NT2/D1 (cell line): ENCODE measurements at regions not wholly inside any gene's neighbourhood (a gene's known extent, or its start where the extent isn't known, plus 50 kb on each side); places are given as distances from the start of the nearest gene placed in this dataset.
"Not testable (repeated sequence)": the region's sequence is repeated elsewhere in the genome, so short reads cannot be mapped to it uniquely, and the experiment has no call there.

ENCODE experiments used
- DNase-seq: peaks from one replicate; pipeline ENCODE4 v3.0.0-alpha.2; 2011; ENCODE audit warnings: low read depth, low spot score
- H3K27me3 ChIP-seq: 2 replicates; pipeline ENCODE4 v1.6.0; 2011; ENCODE audit warnings: mild to moderate bottlenecking; ENCODE audit not compliant: insufficient read length, insufficient read depth
- H3K36me3 ChIP-seq: 2 replicates; pipeline ENCODE4 v1.6.1; 2011; ENCODE audit warnings: mild to moderate bottlenecking, low read length, mixed read lengths; ENCODE audit not compliant: insufficient read depth, insufficient read length
- H3K4me1 ChIP-seq: 2 replicates; pipeline ENCODE4 v1.5.1; 2011; ENCODE audit not compliant: insufficient read depth, insufficient read length
- H3K4me3 ChIP-seq: 2 replicates; pipeline ENCODE4 v1.5.1; 2011; ENCODE audit warnings: low read depth; ENCODE audit not compliant: insufficient read length
- H3K9ac ChIP-seq: 2 replicates; pipeline ENCODE4 v1.6.0; 2011; ENCODE audit warnings: low read depth; ENCODE audit not compliant: insufficient read length
- H3K9me3 ChIP-seq: 2 replicates; pipeline ENCODE4 v1.5.1; 2011; ENCODE audit warnings: mild to moderate bottlenecking, low read length; ENCODE audit not compliant: insufficient read depth
- SUZ12 ChIP-seq: IDR thresholded peaks from 2 replicates; pipeline ENCODE4 v1.6.1; 2011; ENCODE audit not compliant: insufficient read length, insufficient read depth; ENCODE audit errors: extremely low read depth
- YY1 ChIP-seq: IDR thresholded peaks from 2 replicates; pipeline ENCODE4 v1.6.1; 2011; ENCODE audit not compliant: insufficient read length, insufficient read depth
- ZNF274 ChIP-seq: IDR thresholded peaks from 2 replicates; pipeline ENCODE4 v1.6.1; 2011; ENCODE audit warnings: mild to moderate bottlenecking, low read depth, low read length

DNA sequence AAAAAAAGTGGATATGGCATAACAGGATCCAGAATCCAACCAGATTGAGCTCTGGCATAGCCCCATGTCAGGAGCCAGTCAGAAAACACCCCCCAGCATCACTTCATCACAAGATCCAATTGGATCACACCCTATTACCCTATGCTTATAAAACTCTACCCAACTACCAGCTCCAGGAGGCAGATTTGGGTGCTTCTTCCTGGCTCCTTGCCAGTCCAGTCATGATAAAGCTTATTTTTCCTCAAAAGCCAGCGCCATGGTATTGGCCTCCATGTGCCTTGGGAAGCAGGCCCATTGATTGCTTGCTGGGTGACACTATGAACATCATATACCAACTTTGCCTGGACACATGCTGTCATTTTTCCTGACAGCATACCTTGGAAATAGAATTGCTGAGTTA, 281.4 kb upstream of the MKLN1 start:
- no peaks in the 10 kb centered on the region for H3K36me3 ChIP-seq
- H3K27me3 ChIP-seq = no peaks in the 10 kb centered on the region
- H3K4me1 ChIP-seq = no peaks in the 10 kb centered on the region
- no peak for TF ChIP-seq YY1
- TF ChIP-seq SUZ12 = no peak
- no peak for TF ChIP-seq ZNF274
- no peaks in the 10 kb centered on the region; the same call in 1 of the 2 replicates for H3K9me3 ChIP-seq
- no peak overlapping the region for H3K9ac ChIP-seq
- no peak for DNase-seq
- no peak overlapping the region for H3K4me3 ChIP-seq

DNA sequence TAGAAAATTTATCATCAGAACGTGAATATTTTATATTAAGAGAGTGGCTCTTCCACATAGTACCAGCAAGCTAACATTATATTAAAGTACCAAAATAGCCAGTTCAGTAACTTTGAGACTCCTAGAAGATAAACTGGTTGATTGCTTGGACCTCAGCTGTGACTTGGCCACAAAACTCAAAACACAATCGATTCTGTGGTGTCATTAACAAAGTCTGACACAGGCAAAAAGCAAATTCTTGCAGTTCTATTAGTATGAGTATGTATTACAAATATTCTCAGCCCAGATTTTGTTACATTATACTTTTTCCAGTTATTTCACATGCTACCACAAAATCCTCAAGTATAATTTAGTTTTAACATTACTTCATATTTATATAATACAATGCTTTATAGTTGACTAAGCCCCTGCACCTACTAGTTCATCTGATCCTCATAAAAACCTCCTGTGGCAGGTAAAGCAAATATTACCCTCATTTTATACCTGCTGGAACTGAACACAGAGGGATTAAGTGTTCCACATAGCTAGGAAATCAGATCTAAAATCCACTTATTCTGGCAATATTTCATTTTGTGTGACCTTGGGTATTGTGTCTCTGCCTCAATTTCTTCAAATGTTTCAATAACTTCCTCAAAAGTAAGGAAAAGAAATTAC, 279.9 kb upstream of the MKLN1 start:
- H3K27me3 ChIP-seq = no peaks in the 10 kb centered on the region
- DNase-seq = no peak
- H3K36me3 ChIP-seq = no peaks in the 10 kb centered on the region
- no peak overlapping the region for H3K9ac ChIP-seq
- H3K4me1 ChIP-seq = no peaks in the 10 kb centered on the region
- H3K4me3 ChIP-seq = no peak overlapping the region
- no peaks in the 10 kb centered on the region; the same call in 1 of the 2 replicates for H3K9me3 ChIP-seq
- TF ChIP-seq YY1 = no peak
- TF ChIP-seq ZNF274 = no peak
- TF ChIP-seq SUZ12 = no peak

DNA sequence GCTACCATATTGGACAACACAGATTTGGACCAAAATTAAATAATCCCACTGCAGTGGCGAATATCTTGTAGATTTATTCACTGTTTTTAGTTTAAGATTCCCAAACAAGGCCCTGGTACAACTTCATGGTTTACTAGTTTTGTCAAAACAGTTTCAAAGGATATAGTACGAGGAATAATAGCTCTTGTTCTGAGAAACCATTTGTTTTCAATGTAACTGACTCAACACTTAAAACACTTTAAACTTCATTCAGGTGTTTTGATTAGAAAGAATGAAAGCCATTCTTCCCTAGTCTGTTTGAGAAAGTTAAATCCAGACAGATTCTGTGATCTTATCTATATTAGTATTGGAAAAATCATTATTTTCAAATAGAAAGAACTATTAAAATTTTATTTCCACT, 276.4 kb upstream of the MKLN1 start:
- TF ChIP-seq YY1 (no peak), ZNF274 (no peak), SUZ12 (no peak)
- no peaks in the 10 kb centered on the region for H3K9me3 ChIP-seq
- H3K9ac ChIP-seq = no peak overlapping the region
- H3K36me3 ChIP-seq = no peaks in the 10 kb centered on the region
- no peak for DNase-seq
- no peaks in the 10 kb centered on the region for H3K27me3 ChIP-seq
- H3K4me3 ChIP-seq = no peak overlapping the region
- no peaks in the 10 kb centered on the region for H3K4me1 ChIP-seq

DNA sequence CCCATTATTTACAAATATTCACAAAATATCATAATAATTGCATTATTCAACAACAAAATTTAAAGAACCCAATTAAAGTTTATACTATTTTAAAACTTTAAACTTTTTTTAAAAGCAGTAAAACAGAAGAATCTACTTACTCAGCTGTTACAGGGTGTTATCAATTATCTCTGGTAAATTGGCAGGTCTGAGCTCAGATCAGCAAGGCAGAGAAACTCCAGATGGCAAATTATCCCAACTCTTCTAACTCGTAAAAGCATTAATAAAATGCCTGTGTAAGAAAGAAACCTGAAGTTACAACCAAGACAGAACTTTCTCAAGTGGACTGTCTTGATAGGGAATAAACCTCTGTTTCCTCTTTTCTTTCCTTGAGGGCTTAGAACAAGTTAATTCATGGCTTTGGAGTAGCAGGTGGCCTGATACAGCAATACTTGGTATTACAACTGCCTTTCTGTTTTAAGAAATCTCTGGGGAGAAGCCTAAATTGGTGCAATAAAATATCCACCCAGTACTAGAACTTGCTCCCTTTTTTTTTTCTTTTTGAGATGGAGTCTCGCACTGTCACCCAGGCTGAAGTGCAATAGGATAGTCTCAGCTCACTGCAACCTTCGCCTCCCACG, 275.3 kb upstream of the MKLN1 start:
- H3K4me1 ChIP-seq = no peaks in the 10 kb centered on the region
- H3K9me3 ChIP-seq = no peaks in the 10 kb centered on the region
- H3K4me3 ChIP-seq = no peak overlapping the region
- H3K36me3 ChIP-seq = no peaks in the 10 kb centered on the region
- H3K9ac ChIP-seq = no peak overlapping the region
- no peaks in the 10 kb centered on the region for H3K27me3 ChIP-seq
- no peak for DNase-seq
- TF ChIP-seq SUZ12 (no peak), YY1 (no peak), ZNF274 (no peak)

DNA sequence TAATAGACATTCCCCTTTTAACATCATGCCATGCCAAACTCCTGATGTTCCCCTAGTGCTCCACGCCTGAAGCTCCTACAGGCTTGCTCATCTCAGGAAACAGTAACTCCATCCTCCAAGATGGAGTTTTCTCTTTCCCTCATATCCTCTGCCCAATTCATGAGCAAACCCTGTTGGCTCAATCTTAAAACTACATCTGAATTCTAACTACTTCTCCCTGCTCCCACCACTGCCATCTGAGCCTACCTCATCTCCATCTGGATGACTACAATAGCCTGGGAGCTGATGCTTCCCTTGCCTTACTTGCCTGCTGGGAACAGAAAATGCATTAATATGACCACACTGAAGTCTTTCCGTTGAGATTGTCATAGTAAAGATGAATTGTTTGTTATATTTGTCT, 271.7 kb upstream of the MKLN1 start:
- no peak for TF ChIP-seq ZNF274
- TF ChIP-seq SUZ12 = no peak
- TF ChIP-seq YY1 = no peak
- H3K4me1 ChIP-seq = no peaks in the 10 kb centered on the region
- no peaks in the 10 kb centered on the region for H3K36me3 ChIP-seq
- H3K9ac ChIP-seq = no peak overlapping the region
- no peak overlapping the region for H3K4me3 ChIP-seq
- H3K27me3 ChIP-seq = no peaks in the 10 kb centered on the region
- no peak for DNase-seq
- H3K9me3 ChIP-seq = peaks cover 16% of the 10 kb centered on the region

DNA sequence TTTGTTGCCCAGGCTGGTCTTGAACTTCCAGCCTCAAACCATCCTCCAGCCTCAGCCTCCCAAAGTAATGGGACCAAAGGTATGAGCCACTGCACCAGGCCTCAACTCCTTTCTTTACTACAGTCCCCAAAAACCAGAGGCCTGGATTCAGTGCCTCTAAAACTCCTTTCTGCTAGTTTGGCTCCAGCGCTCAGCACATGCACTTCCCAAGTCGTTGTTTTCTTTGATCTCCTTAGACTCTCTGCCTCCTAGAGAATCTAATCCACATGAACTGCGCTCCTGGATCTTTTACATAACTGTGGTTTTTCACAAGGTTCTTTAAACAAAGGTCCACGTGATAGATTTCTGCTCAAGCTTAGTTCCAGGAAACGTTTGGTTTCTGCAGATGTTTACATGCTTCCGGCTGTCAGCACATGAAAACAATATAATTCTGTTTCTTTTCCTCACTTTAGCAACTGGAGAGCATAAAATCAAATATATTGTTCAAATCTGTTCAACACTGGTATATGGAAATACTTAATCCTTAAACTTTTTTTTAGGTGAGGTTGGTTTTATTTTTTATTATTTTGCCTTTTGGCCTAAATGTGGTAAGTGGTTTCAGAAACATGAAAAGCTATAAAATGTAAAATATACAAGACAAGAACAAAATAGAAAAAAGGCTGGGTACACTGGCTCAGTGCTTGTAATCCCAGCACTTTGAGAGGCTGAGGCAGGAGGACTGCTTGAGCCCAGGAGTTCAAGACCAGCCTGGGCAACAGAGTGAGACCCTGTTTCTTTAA, 270.5 kb upstream of the MKLN1 start:
- TF ChIP-seq ZNF274 (no peak), SUZ12 (no peak), YY1 (no peak)
- Histone ChIP-seq H3K36me3 (no peaks in the 10 kb centered on the region), H3K27me3 (no peaks in the 10 kb centered on the region), H3K9me3 (peaks cover 16% of the 10 kb centered on the region), H3K4me3 (no peak overlapping the region), H3K4me1 (no peaks in the 10 kb centered on the region), H3K9ac (no peak overlapping the region)
- DNase-seq = no peak

DNA sequence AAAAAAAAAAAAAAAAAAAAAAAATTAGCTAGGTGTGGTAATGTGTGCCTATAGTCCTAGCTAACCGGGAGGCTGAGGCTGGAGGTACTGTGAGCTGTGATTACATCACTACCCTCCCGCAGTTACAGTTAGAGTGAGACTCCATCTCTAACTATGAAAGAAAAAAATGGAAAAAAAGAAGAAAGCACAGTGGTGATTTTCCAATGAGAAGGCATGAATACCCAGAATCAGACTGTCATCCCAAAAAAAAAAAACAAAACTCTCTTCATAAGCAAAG, 269.9 kb upstream of the MKLN1 start:
- H3K4me1 ChIP-seq = no peaks in the 10 kb centered on the region
- peaks cover 16% of the 10 kb centered on the region for H3K9me3 ChIP-seq
- H3K27me3 ChIP-seq = no peaks in the 10 kb centered on the region
- no peak overlapping the region for H3K9ac ChIP-seq
- no peak for TF ChIP-seq ZNF274
- H3K4me3 ChIP-seq = no peak overlapping the region
- no peaks in the 10 kb centered on the region for H3K36me3 ChIP-seq
- DNase-seq = no peak

DNA sequence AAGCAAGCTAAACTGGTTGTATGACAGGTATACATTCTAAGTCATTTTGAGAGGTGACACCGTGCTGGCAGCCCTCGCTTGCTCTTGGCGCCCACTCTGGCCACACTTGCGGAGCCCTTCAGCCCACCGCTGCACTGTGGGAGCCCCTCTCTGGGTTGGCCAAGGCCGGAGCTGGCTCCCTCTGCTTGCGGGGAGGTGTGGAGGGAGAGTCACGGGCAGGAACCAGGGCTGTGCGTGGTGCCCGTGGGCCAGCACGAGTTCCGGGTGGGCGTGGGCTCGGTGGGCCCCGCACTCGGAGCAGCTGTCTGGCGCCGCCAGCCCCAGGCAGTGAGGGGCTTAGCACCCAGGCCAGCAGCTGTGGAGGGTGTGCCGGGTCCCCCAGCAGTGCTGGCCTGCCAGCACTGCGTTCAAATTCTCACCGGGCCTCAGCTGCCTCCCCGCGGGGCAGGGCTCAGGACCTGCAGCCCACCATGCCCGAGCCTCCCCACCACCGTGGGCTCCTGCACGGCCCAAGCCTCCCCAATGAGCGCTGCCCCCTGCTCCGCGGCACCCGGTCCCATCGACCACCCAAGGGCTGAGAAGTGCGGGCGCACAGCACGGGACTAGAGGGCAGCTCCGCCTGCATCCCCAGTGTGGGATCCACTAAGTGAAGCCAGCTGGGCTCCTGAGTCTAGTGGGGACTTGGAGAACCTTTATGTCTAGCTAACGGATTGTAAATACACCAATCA, 269.0 kb upstream of the MKLN1 start:
- H3K36me3 ChIP-seq, H3K9ac ChIP-seq: not testable (repeated sequence)

DNA sequence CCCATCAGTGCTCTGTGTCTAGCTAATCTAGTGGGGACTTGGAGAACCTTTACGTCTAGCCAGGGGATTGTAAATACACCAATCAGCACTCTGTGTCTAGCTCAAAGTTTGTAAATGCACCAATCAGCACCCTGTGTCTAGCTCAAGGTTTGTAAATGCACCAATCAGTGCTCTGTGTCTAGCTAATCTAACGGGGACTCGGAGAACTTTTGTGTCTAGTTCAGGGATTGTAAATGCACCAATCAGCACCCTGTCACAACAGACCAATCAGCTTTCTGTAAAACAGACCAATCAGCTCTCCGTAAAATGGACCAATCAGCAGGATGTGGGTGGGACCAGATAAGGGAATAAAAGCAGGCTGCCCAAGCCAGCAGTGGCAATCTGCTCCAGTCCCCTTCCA, 268.3 kb upstream of the MKLN1 start:
- H3K36me3 ChIP-seq, H3K4me3 ChIP-seq, H3K27me3 ChIP-seq, DNase-seq, H3K4me1 ChIP-seq, H3K9ac ChIP-seq: not testable (repeated sequence)
- H3K9me3 ChIP-seq = peaks cover 16% of the 10 kb centered on the region

More for the DNA sequence above, 269.0 kb upstream of the MKLN1 start:
- not testable (repeated sequence) for H3K4me3 ChIP-seq, DNase-seq, H3K27me3 ChIP-seq, H3K4me1 ChIP-seq
- peaks cover 16% of the 10 kb centered on the region for H3K9me3 ChIP-seq
